Loucy (cell line): ENCODE measurements at regions not wholly inside any gene's neighbourhood (a gene's known extent, or its start where the extent isn't known, plus 50 kb on each side); places are given as distances from the start of the nearest gene placed in this dataset.

Experiments used
- H2AFZ ChIP-seq: fragments of 200-600 bp; sonication (generic); 2 replicates; pipeline ENCODE4 v1.6.0; 2016; ENCODE audit warnings: antibody characterized with exemption, mild to moderate bottlenecking, low read length, moderate library complexity
- H3F3A ChIP-seq: fragments of 200-600 bp; 2 replicates; pipeline ENCODE4 v1.6.0; 2016; ENCODE audit warnings: antibody characterized with exemption, low read depth, mild to moderate bottlenecking
- H3K27me3 ChIP-seq: fragments of 200-600 bp; sonication (generic); 2 replicates; pipeline ENCODE4 v1.6.1; 2014; ENCODE audit warnings: low read length, mild to moderate bottlenecking; ENCODE audit not compliant: insufficient read depth, poor library complexity, severe bottlenecking
- H3K36me3 ChIP-seq: fragments of 200-600 bp; sonication (generic); 2 replicates; pipeline ENCODE4 v1.6.1; 2016; ENCODE audit warnings: low read length; ENCODE audit not compliant: insufficient read depth
- H3K4me1 ChIP-seq: fragments of 200-600 bp; sonication (generic); 2 replicates; pipeline ENCODE4 v1.5.1; 2014; ENCODE audit warnings: low read length, mild to moderate bottlenecking; ENCODE audit not compliant: insufficient read depth, poor library complexity, severe bottlenecking
- H3K4me2 ChIP-seq: fragments of 200-600 bp; sonication (generic); 2 replicates; pipeline ENCODE4 v1.6.0; 2014; ENCODE audit warnings: antibody characterized with exemption, low read length, low read depth, mild to moderate bottlenecking; ENCODE audit not compliant: poor library complexity, severe bottlenecking
- H3K4me3 ChIP-seq: fragments of 200-600 bp; sonication (generic); 2 replicates; pipeline ENCODE4 v1.5.1; 2014; ENCODE audit warnings: low read length, mild to moderate bottlenecking, mixed read lengths; ENCODE audit not compliant: poor library complexity, severe bottlenecking
- H3K79me2 ChIP-seq: fragments of 200-600 bp; sonication (generic); 2 replicates; pipeline ENCODE4 v1.6.1; 2014; ENCODE audit warnings: low read length; ENCODE audit not compliant: insufficient read depth
- H3K9ac ChIP-seq: fragments of 200-600 bp; sonication (generic); 2 replicates; pipeline ENCODE4 v1.6.0; 2014; ENCODE audit warnings: mild to moderate bottlenecking, low read depth, low read length, moderate library complexity; ENCODE audit not compliant: poor library complexity, severe bottlenecking
- H3K9me2 ChIP-seq: fragments of 200-600 bp; sonication (generic); replicated peaks from 2 replicates; pipeline ENCODE4 v1.6.1; 2016; ENCODE audit warnings: low read depth, low read length, mixed read lengths
- H3K9me3 ChIP-seq: fragments of 200-600 bp; sonication (generic); 2 replicates; pipeline ENCODE4 v1.6.1; 2014; ENCODE audit warnings: mild to moderate bottlenecking, antibody characterized with exemption, low read length, low read depth; ENCODE audit not compliant: insufficient read depth
- H4K20me1 ChIP-seq: fragments of 200-600 bp; sonication (generic); 2 replicates; pipeline ENCODE4 v1.6.0; 2014; ENCODE audit warnings: antibody characterized with exemption, low read length, mild to moderate bottlenecking; ENCODE audit not compliant: insufficient read depth, poor library complexity, severe bottlenecking
- CTCF ChIP-seq: fragments of 200-600 bp; sonication (generic); conservative IDR thresholded peaks from 2 replicates; pipeline ENCODE4 v1.5.1; 2014; ENCODE audit warnings: mild to moderate bottlenecking, antibody characterized with exemption, low read length
- EZH2phosphoT487 ChIP-seq: fragments of 200-600 bp; IDR thresholded peaks from 2 replicates; pipeline ENCODE4 v1.6.1; 2018; ENCODE audit warnings: antibody characterized with exemption, mild to moderate bottlenecking, moderate library complexity, borderline replicate concordance

DNA sequence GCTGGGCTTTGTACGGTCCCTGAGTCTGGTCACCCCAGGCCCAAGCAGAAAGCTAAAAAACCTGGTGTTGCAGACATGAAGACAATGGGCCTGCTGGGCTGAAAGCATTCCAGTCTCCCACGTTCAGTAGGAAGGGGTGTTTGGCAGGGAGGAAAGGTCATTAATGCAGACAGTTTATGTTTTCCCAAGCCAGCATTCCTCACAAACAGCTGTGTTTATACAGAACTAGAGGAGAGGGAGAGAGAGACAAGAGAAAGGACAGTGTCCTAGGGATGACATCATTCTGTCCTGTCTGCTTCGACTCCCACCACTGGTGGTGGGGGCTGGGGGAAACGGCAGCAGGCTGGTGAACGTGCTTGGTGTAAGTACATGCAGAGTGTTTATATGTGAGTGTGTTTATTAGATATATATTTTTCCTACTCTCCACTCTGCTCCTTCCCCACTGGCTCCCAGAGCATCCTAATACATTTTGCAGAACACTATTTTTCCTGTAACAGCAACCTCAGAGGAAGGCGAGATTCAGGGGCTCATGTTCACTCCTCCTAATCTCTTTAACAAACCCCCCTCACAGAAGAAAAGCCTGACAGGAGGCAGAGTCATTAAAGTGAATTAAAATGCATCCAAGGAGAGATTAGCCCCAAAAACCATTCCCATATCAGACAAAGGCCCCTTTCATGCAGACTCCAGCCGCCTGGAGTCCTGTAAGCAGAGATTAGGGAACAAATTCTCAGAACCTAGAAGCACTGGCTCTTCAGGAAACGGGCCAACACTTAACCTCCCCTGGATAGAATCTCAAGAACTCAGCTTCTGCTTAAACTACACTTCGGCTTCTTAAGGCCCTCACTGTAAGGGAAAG is 380.4 kb downstream of the TNS1 start:
- Histone ChIP-seq H3K36me3 (no peaks in the 10 kb centered on the region), H3K4me2 (no peak overlapping the region), H3K79me2 (no peaks in the 10 kb centered on the region), H2AFZ (no peak overlapping the region), H4K20me1 (no peaks in the 10 kb centered on the region), H3K27me3 (no peaks in the 10 kb centered on the region), H3K4me3 (no peak overlapping the region), H3K9ac (no peak overlapping the region), H3K9me3 (no peaks in the 10 kb centered on the region), H3K9me2 (no peaks in the 10 kb centered on the region), H3K4me1 (no peaks in the 10 kb centered on the region), H3F3A (no peaks in the 10 kb centered on the region)
- TF ChIP-seq EZH2phosphoT487 (no peak), CTCF (no peak)

DNA sequence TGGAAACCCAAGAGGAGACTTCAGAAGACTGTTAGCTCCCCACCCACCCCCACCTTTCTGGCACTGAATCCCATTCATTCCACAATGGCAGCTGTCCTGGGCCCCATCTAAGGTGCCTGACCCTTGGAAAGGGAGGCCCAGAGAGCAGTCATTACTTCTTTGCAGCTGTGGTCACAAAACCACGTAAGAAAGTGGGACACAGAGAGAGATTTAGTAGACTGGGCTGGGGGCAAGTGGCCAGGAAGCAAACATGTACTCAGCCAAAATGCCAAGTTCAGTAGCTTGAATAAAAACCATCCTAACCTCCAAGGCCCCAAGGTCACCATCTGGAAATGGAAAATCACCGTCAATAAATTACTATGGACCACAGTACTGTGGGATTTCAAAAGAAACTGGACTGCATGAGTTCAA is 381.4 kb downstream of the TNS1 start:
- Histone ChIP-seq H3K27me3 (no peaks in the 10 kb centered on the region), H3K79me2 (no peaks in the 10 kb centered on the region), H4K20me1 (no peaks in the 10 kb centered on the region), H3K9me3 (no peaks in the 10 kb centered on the region), H3K36me3 (no peaks in the 10 kb centered on the region), H3K4me3 (no peak overlapping the region), H3K9me2 (no peaks in the 10 kb centered on the region), H3K4me1 (no peaks in the 10 kb centered on the region), H2AFZ (no peak overlapping the region), H3K4me2 (no peak overlapping the region), H3F3A (no peaks in the 10 kb centered on the region), H3K9ac (no peak overlapping the region)
- TF ChIP-seq CTCF = no peak
- TF ChIP-seq EZH2phosphoT487 = no peak

DNA sequence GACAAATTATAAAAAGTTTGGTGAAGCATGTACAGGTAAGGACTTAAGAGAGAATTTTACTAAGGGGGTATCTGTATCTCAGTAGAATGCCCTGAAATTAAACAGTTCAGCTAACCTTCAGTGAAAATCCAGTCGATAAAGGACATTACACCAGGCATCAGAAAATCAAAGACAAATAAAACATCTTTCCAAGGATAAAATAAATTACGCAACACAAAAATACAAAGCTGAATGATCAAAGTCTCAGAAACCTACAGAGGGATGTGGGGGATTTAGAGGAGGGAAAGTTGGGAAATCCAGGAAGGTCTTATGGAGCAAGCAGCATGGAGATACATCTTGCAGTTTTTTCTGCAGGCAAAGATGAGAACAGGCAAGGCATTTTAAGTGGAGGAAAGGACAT is 384.1 kb downstream of the TNS1 start:
- no peak overlapping the region for H3K4me3 ChIP-seq

More for the DNA sequence above, 384.1 kb downstream of the TNS1 start:
- no peaks in the 10 kb centered on the region for H4K20me1 ChIP-seq
- TF ChIP-seq EZH2phosphoT487 (no peak), CTCF (no peak)
- H3K27me3 ChIP-seq = no peaks in the 10 kb centered on the region
- H3K9ac ChIP-seq = no peak overlapping the region
- no peaks in the 10 kb centered on the region for H3F3A ChIP-seq
- no peak overlapping the region for H2AFZ ChIP-seq
- H3K4me2 ChIP-seq = no peak overlapping the region
- H3K36me3 ChIP-seq = no peaks in the 10 kb centered on the region
- no peaks in the 10 kb centered on the region for H3K9me3 ChIP-seq
- H3K9me2 ChIP-seq = no peaks in the 10 kb centered on the region
- no peaks in the 10 kb centered on the region for H3K79me2 ChIP-seq
- H3K4me1 ChIP-seq = no peaks in the 10 kb centered on the region
